HepG2 (cell line): ENCODE measurements at regions not wholly inside any gene's neighbourhood (a gene's known extent, or its start where the extent isn't known, plus 50 kb on each side); places are given as distances from the start of the nearest gene placed in this dataset.

Source experiments
- ATAC-seq: fragments of 200-7000 bp; cut with Tn5 transposase; 3 replicates; pipeline ENCODE4 v1.9.1; 2020; ENCODE audit warnings: mild to moderate bottlenecking, moderate library complexity
- BruUV-seq: library from RNA; stranded (reverse); fragments of 400-500 nt; replicated peaks from 2 replicates; lab custom pipeline; 2021; lab: Mats Ljungman, UMichigan
- CTCF ChIA-PET: fragments of 300-600 bp; formaldehyde crosslinking; extraction: SDS; loops from one replicate; lab custom pipeline; 2021; ENCODE audit warnings: low total read pairs, inconsistent platforms, low intra/inter-chr PET ratio; lab: Yijun Ruan, JAX
- POLR2A ChIA-PET: fragments of 350-600 bp; sonication (Branson Sonifier 250); formaldehyde crosslinking; loops from one replicate; lab custom pipeline; 2020; ENCODE audit warnings: antibody characterized with exemption, inconsistent platforms; lab: Yijun Ruan, JAX
- DNase-seq: peaks from one replicate; pipeline ENCODE4 v3.0.0-alpha.2; 2015; ENCODE audit warnings: low spot score
- FAIRE-seq: peaks from 3 replicates; lab custom pipeline; 2011; peaks lifted over from hg19 to GRCh38; lab: Jason Lieb, UNC
- H2AFZ ChIP-seq: one replicate; pipeline ENCODE4 v1.6.1; 2011; ENCODE audit warnings: low read length, inconsistent platforms
- H3K27ac ChIP-seq: fragments of 300-600 bp; 3 replicates; pipeline ENCODE4 v1.8.0; 2011; ENCODE audit warnings: mixed run types, mild to moderate bottlenecking, mixed read lengths, low read length, inconsistent platforms; ENCODE audit not compliant: insufficient read depth; ENCODE audit errors: extremely low read length
- H3K27me3 ChIP-seq, 2 experiments: fragments of 200-600 bp in 1 of 2; 2 replicates in 1 of 2; 3 replicates in 1 of 2; pipeline versions ENCODE4 v1.6.0 to v1.8.0; 2011; ENCODE audit warnings: low read length in 2 of 2, mild to moderate bottlenecking in 2 of 2, moderate library complexity in 2 of 2, inconsistent platforms in 1 of 2; ENCODE audit not compliant: insufficient read depth in 2 of 2, control insufficient read depth in 1 of 2
- H3K36me3 ChIP-seq, 2 experiments: fragments of 200-600 bp in 1 of 2; replicated peaks in 1 of 2; 2 replicates in 1 of 2; 3 replicates in 1 of 2; pipeline versions ENCODE4 v1.5.1 to v1.8.0; 2011; ENCODE audit warnings: low read length in 2 of 2, inconsistent platforms in 1 of 2; ENCODE audit not compliant: insufficient read depth in 2 of 2, control insufficient read depth in 1 of 2
- H3K4me1 ChIP-seq: 2 replicates; pipeline ENCODE4 v1.5.1; 2012; ENCODE audit warnings: low read length, inconsistent platforms; ENCODE audit not compliant: insufficient read depth
- H3K4me2 ChIP-seq: 2 replicates; pipeline ENCODE4 v1.6.0; 2011; ENCODE audit warnings: low read depth, low read length, inconsistent platforms
- H3K4me3 ChIP-seq, 3 experiments: fragments of 200-600 bp in 1 of 3; sonication (generic), shearing (Covaris generic) in 1 of 3; replicated peaks in 1 of 3; 2 replicates each; pipeline ENCODE4 v1.5.1; 2011 to 2016; ENCODE audit warnings: low read length in 3 of 3, inconsistent platforms in 2 of 3, low read depth in 2 of 3, mild to moderate bottlenecking in 2 of 3, control low read depth in 1 of 3, mixed read lengths in 1 of 3; ENCODE audit not compliant: insufficient read depth in 1 of 3
- H3K79me2 ChIP-seq: one replicate; pipeline ENCODE4 v1.6.1; 2011; ENCODE audit warnings: low read length, inconsistent platforms; ENCODE audit not compliant: insufficient read depth
- H3K9ac ChIP-seq: 2 replicates; pipeline ENCODE4 v1.6.0; 2011; ENCODE audit warnings: mild to moderate bottlenecking, low read depth, low read length, inconsistent platforms; ENCODE audit not compliant: insufficient read depth
- H3K9me3 ChIP-seq: 2 replicates; pipeline ENCODE4 v1.5.1; 2012; ENCODE audit warnings: mild to moderate bottlenecking, low read length
- H4K20me1 ChIP-seq: 2 replicates; pipeline ENCODE4 v1.6.0; 2011; ENCODE audit warnings: inconsistent platforms, mild to moderate bottlenecking, low read length, moderate library complexity; ENCODE audit not compliant: insufficient read depth
- MTERF4 ChIP-seq: sonication (generic); formaldehyde crosslinking; IDR thresholded peaks from 2 replicates; pipeline ENCODE4 v1.8.0; 2023; ENCODE audit warnings: mild to moderate bottlenecking, missing genetic modification reagents
- NR2C2 ChIP-seq: sonication (generic); formaldehyde crosslinking; IDR thresholded peaks from 2 replicates; pipeline ENCODE4 v1.4.0; 2020; ENCODE audit warnings: missing genetic modification reagents, mild to moderate bottlenecking, moderate library complexity, borderline replicate concordance
- RAD21 ChIP-seq: fragments of 450-650 bp; formaldehyde crosslinking; IDR thresholded peaks from 2 replicates; pipeline ENCODE4 v1.5.0; 2020; ENCODE audit warnings: mild to moderate bottlenecking
- RFX1 ChIP-seq: fragments of 450-650 bp; IDR thresholded peaks from 2 replicates; pipeline ENCODE4 v1.6.1; 2017
- RNF2 ChIP-seq: fragments of 450-650 bp; conservative IDR thresholded peaks from 2 replicates; pipeline ENCODE4 v1.6.1; 2016; ENCODE audit warnings: low read depth
- SNAPC4 ChIP-seq: sonication (generic); formaldehyde crosslinking; IDR thresholded peaks from 2 replicates; pipeline ENCODE4 v1.4.0; 2020; ENCODE audit warnings: mild to moderate bottlenecking, missing genetic modification reagents
- ZBTB44 ChIP-seq: sonication (generic); formaldehyde crosslinking; IDR thresholded peaks from 2 replicates; pipeline ENCODE4 v1.4.0; 2020; ENCODE audit warnings: missing genetic modification reagents
- ZNF367 ChIP-seq: sonication (generic); formaldehyde crosslinking; IDR thresholded peaks from 2 replicates; pipeline ENCODE4 v1.4.0; 2020; ENCODE audit warnings: missing genetic modification reagents, borderline replicate concordance
- ZNF572 ChIP-seq: sonication (generic); formaldehyde crosslinking; IDR thresholded peaks from 2 replicates; pipeline ENCODE4 v1.5.1; 2020; ENCODE audit warnings: mild to moderate bottlenecking, missing genetic modification reagents
- WGBS: methylation state at CpG from one replicate; pipeline ENCODE4 v1.1.6; 2017; ENCODE audit warnings: low lambda C conversion rate; 5-methylcytosine and 5-hydroxymethylcytosine counted together
- in situ Hi-C: cut with HindIII; loops from 2 replicates; pipeline ENCODE4 v1.10.0; 2017; ENCODE audit warnings: low pct_unique_long_range_greater_than_20kb; ENCODE audit not compliant: extremely low pct_ligation_motif_present
- intact Hi-C: fragments of 100-400 bp; cut with micrococcal nuclease; formaldehyde crosslinking; loops from one replicate; pipeline ENCODE4 v1.10.0; 2022; ENCODE audit not compliant: unreplicated experiment

GRCh38 chr1:189752461-189752995 lies 725.1 kb downstream of the BRINP3 start:
- no peak overlapping the region for H3K27ac ChIP-seq
- H3K36me3 ChIP-seq, result no peaks in the 10 kb centered on the region
- H4K20me1 ChIP-seq, result no peaks in the 10 kb centered on the region
- ChIA-PET POLR2A (no interaction called here), CTCF (no interaction called here)
- ATAC-seq, result no peak
- in situ Hi-C loops, result no loop called here
- no peak overlapping the region for H2AFZ ChIP-seq
- no peak overlapping the region for H3K9ac ChIP-seq
- FAIRE-seq, result no peak
- H3K9me3 ChIP-seq, result no peaks in the 10 kb centered on the region
- TF ChIP-seq NR2C2 (CRISPR knock-in tag) (no peak), MTERF4 (CRISPR knock-in tag) (no peak), RFX1 (no peak), ZNF367 (CRISPR knock-in tag) (no peak), ZBTB44 (CRISPR knock-in tag) (no peak), ZNF572 (no peak), RNF2 (no peak), RAD21 (CRISPR knock-in tag) (no peak), SNAPC4 (CRISPR knock-in tag) (no peak)
- H3K79me2 ChIP-seq, result no peaks in the 10 kb centered on the region
- H3K4me3 ChIP-seq, result no peak overlapping the region
- no TSS peak for BruUV-seq
- no peaks in the 10 kb centered on the region for H3K4me1 ChIP-seq
- no peaks in the 10 kb centered on the region for H3K27me3 ChIP-seq
- intact Hi-C loops, result no loop called here
- WGBS, result 55% methylated on average over 1 of the region's 1 CpG
- no peak for DNase-seq
- H3K4me2 ChIP-seq, result no peak overlapping the region
